Gastrocnemius medialis (tissue), 4 donors: ENCODE measurements at regions not wholly inside any gene's neighbourhood (a gene's known extent, or its start where the extent isn't known, plus 50 kb on each side); places are given as distances from the start of the nearest gene placed in this dataset.

ENCODE experiments used
- ATAC-seq, 2 donors: fragments of 150-250 bp; one replicate each; pipeline ENCODE4 v1.9.1; 2016
- DNase-seq, 2 donors: peaks; one replicate each; pipeline ENCODE4 v3.0.0-alpha.2; 2019
- H3K27ac ChIP-seq, 4 donors: fragments of 200-600 bp; sonication (generic); 1 replicate in 1 of 4; 2 replicates in 3 of 4; pipeline ENCODE4 v1.5.1; 2016 to 2018; ENCODE audit warnings: mild to moderate bottlenecking in 2 of 4, moderate library complexity in 1 of 4
- H3K27me3 ChIP-seq, 3 donors: fragments of 200-600 bp; sonication (generic) in 2 of 3; 1 replicate in 1 of 3; 2 replicates in 2 of 3; pipeline versions ENCODE4 v1.5.1 to v1.6.0; 2016 to 2019; ENCODE audit warnings: mild to moderate bottlenecking in 1 of 3, moderate library complexity in 1 of 3
- H3K36me3 ChIP-seq, 2 donors: fragments of 200-600 bp; sonication (generic) in 1 of 2; one replicate each; pipeline ENCODE4 v1.5.1; 2017 to 2018
- H3K4me1 ChIP-seq, 2 donors: fragments of 200-600 bp; sonication (generic) in 1 of 2; one replicate each; pipeline ENCODE4 v1.5.1; 2016 to 2017; ENCODE audit warnings: mild to moderate bottlenecking in 2 of 2
- H3K4me3 ChIP-seq, 4 donors: fragments of 200-600 bp; sonication (generic) in 3 of 4; 1 replicate in 1 of 4; 2 replicates in 3 of 4; pipeline ENCODE4 v1.5.1; 2016 to 2019; ENCODE audit warnings: mild to moderate bottlenecking in 2 of 4
- H3K9me3 ChIP-seq, 3 donors: fragments of 200-600 bp; sonication (generic) in 2 of 3; 1 replicate in 1 of 3; 2 replicates in 2 of 3; pipeline ENCODE4 v1.5.1; 2016 to 2019
- CTCF ChIP-seq, 5 experiments: fragments of 450-650 bp in 3 of 5; fragments of 200-600 bp in 2 of 5; sonication (generic) in 2 of 5; IDR thresholded peaks in 4 of 5; conservative IDR thresholded peaks in 1 of 5; 1 replicate in 4 of 5; 2 replicates in 1 of 5; pipeline ENCODE4 v1.5.1; 2016 to 2019; ENCODE audit warnings: antibody characterized with exemption in 5 of 5, mild to moderate bottlenecking in 3 of 5, moderate library complexity in 3 of 5
- POLR2A ChIP-seq, 2 donors: fragments of 450-650 bp; IDR thresholded peaks; one replicate each; pipeline ENCODE4 v1.6.1; 2017; ENCODE audit warnings: antibody characterized with exemption in 2 of 2, mild to moderate bottlenecking in 2 of 2, moderate library complexity in 2 of 2
- in situ Hi-C, 4 donors: fragments of 200-750 bp; cut with MboI; loops; one replicate each; pipeline versions ENCODE4 v1.15.0 to v1.8.0; 2017; ENCODE audit warnings: low sequenced_read_pairs in 4 of 4
- intact Hi-C: fragments of 100-400 bp; cut with DNase I; formaldehyde crosslinking; loops from one replicate; pipeline ENCODE4 v1.15.1; 2023; ENCODE audit warnings: low total_unique reads

- Histone ChIP-seq H3K27me3 (no peaks in the 10 kb centered on the region), H3K27ac (no peak overlapping the region), H3K36me3 (no peaks in the 10 kb centered on the region), H3K4me1 (no peaks in the 10 kb centered on the region), H3K4me3 (no peak overlapping the region), H3K9me3 (no peaks in the 10 kb centered on the region)
- in situ Hi-C loops: loop anchor here in 2 of 4 donors (10.0 to 25.0 kb wide), 2 partner anchors 310 to 1023 kb away; no protein-coding TSS in a partner anchor
- intact Hi-C loops: no loop called here
- ATAC-seq (no peak), DNase-seq (no peak)
- TF ChIP-seq CTCF (IDR thresholded peaks at IDR 0.05 in 4 of 5, conservative IDR thresholded peaks at IDR 0.05 in 1 of 5) (no peak), POLR2A (IDR thresholded peaks at IDR 0.05) (no peak)
Observed at GRCh38 chr6:56297022-56297989, 49.9 kb upstream of the COL21A1 start.
